DMS153 treated with DMSO at 0.1 percent for 48 hours (cell line): ENCODE measurements at regions not wholly inside any gene's neighbourhood (a gene's known extent, or its start where the extent isn't known, plus 50 kb on each side); places are given as distances from the start of the nearest gene placed in this dataset.
"Not testable (repeated sequence)": the region's sequence is repeated elsewhere in the genome, so short reads cannot be mapped to it uniquely, and the experiment has no call there.

Experiments used
- DNase-seq: peaks from one replicate; lab custom pipeline; 2025; ENCODE audit not compliant: unreplicated experiment; lab: John Stamatoyannopoulos, UW

- no peak for DNase-seq
Observed at GRCh38 chr16:86072328-86073102, 173.6 kb downstream of the IRF8 start.

- no peak for DNase-seq
Observed at GRCh38 chr16:86073103-86073625, 174.2 kb downstream of the IRF8 start.

- DNase-seq, result no peak
Observed at GRCh38 chr16:86073763-86074493, 175.0 kb downstream of the IRF8 start.

- DNase-seq, result no peak
Observed at GRCh38 chr16:86074651-86075487, 175.9 kb downstream of the IRF8 start.

GRCh38 chr16:86075488-86075785 is 176.5 kb downstream of the IRF8 start:
- DNase-seq, result no peak

GRCh38 chr16:86075839-86076440 is 177.0 kb downstream of the IRF8 start:
- DNase-seq, result no peak

GRCh38 chr16:86076606-86077005 is 177.6 kb downstream of the IRF8 start:
- DNase-seq, result no peak

GRCh38 chr16:86077243-86077940 is 178.4 kb downstream of the IRF8 start:
- DNase-seq, result no peak

- DNase-seq, result no peak
Observed at GRCh38 chr16:86078121-86078600, 179.2 kb downstream of the IRF8 start.

GRCh38 chr16:86078711-86079110 is 179.7 kb downstream of the IRF8 start:
- not testable (repeated sequence) for DNase-seq

GRCh38 chr16:86079255-86079885 is 180.4 kb downstream of the IRF8 start:
- DNase-seq, result no peak

GRCh38 chr16:86080131-86080875 is 181.3 kb downstream of the IRF8 start:
- DNase-seq, result no peak

- no peak for DNase-seq
Observed at GRCh38 chr16:86080982-86081381, 182.0 kb downstream of the IRF8 start.

GRCh38 chr16:86082418-86083030 is 183.6 kb downstream of the IRF8 start:
- DNase-seq, result no peak

GRCh38 chr16:86083382-86084002 is 184.5 kb downstream of the IRF8 start:
- no peak for DNase-seq

- no peak for DNase-seq
Observed at GRCh38 chr16:86085161-86085611, 186.2 kb downstream of the IRF8 start.

GRCh38 chr16:86085795-86086194 is 186.8 kb downstream of the IRF8 start:
- no peak for DNase-seq

- DNase-seq, result no peak
Observed at GRCh38 chr16:86086471-86086870, 187.5 kb downstream of the IRF8 start.
